ENCODE measurements at regions not wholly inside any gene's neighbourhood (a gene's known extent, or its start where the extent isn't known, plus 50 kb on each side); places are given as distances from the start of the nearest gene placed in this dataset.

GRCh38 chr6:73879501-73880293, 183.7 kb downstream of the CD109 start:
- DNase-seq (ENCODE audit: low read depth) = no peak

- no peak for DNase-seq (ENCODE audit: low read depth)
Observed at GRCh38 chr6:73878403-73878802, 182.4 kb downstream of the CD109 start.
